ENCODE measurements at regions not wholly inside any gene's neighbourhood (a gene's known extent, or its start where the extent isn't known, plus 50 kb on each side); places are given as distances from the start of the nearest gene placed in this dataset.

GRCh38 chr9:14529054-14529453, 164.2 kb downstream of the ZDHHC21 start:
- no peaks in the 10 kb centered on the region for H3K9me3 ChIP-seq (ENCODE audit: low read depth, low read length, poor library complexity, severe bottlenecking)
- CTCF ChIA-PET = no interaction called here
- H3K4me1 ChIP-seq (ENCODE audit: insufficient read depth, low read length, poor library complexity, severe bottlenecking) = no peaks in the 10 kb centered on the region
- H3K36me3 ChIP-seq (ENCODE audit: insufficient read depth, low read length, poor library complexity, severe bottlenecking) = no peaks in the 10 kb centered on the region
- POLR2A ChIA-PET (ENCODE audit: low non-redundant PET) = no interaction called here
- intact Hi-C loops (cut with micrococcal nuclease; ENCODE audit: unreplicated experiment) = no loop called here
- no TSS peak for BruUV-seq (replicated peaks)
- no peak overlapping the region for H3K27ac ChIP-seq (ENCODE audit: low read depth, low read length, poor library complexity, severe bottlenecking)
- no peaks in the 10 kb centered on the region for H3K27me3 ChIP-seq (replicated peaks; ENCODE audit: insufficient read depth, low read depth, low read length, poor library complexity)
- H3K4me3 ChIP-seq (ENCODE audit: low read depth, low read length, poor library complexity, severe bottlenecking) = no peak overlapping the region
- peak; percentile 42 for DNase-seq (ENCODE audit: low spot score)
- TF ChIP-seq CTCF (conservative IDR thresholded peaks at IDR 0.05; ENCODE audit: low read depth, low read length) (no peak), EZH2 (IDR thresholded peaks at IDR 0.05; ENCODE audit: borderline replicate concordance, low read depth, low read length, poor library complexity, severe bottlenecking) (no peak)

- no peaks in the 10 kb centered on the region for H3K9me3 ChIP-seq (ENCODE audit: low read depth, low read length, poor library complexity, severe bottlenecking)
- no peaks in the 10 kb centered on the region for H3K36me3 ChIP-seq (ENCODE audit: insufficient read depth, low read length, poor library complexity, severe bottlenecking)
- H3K4me3 ChIP-seq (ENCODE audit: low read depth, low read length, poor library complexity, severe bottlenecking) = no peak overlapping the region
- TF ChIP-seq EZH2 (IDR thresholded peaks at IDR 0.05; ENCODE audit: borderline replicate concordance, low read depth, low read length, poor library complexity, severe bottlenecking) = no peak
- no peak for TF ChIP-seq CTCF (conservative IDR thresholded peaks at IDR 0.05; ENCODE audit: low read depth, low read length)
- ChIA-PET CTCF (no interaction called here), POLR2A (ENCODE audit: low non-redundant PET) (no interaction called here)
- no peaks in the 10 kb centered on the region for H3K27me3 ChIP-seq (replicated peaks; ENCODE audit: insufficient read depth, low read depth, low read length, poor library complexity)
- no TSS peak for BruUV-seq (replicated peaks)
- no peaks in the 10 kb centered on the region for H3K4me1 ChIP-seq (ENCODE audit: insufficient read depth, low read length, poor library complexity, severe bottlenecking)
- H3K27ac ChIP-seq (ENCODE audit: low read depth, low read length, poor library complexity, severe bottlenecking) = no peak overlapping the region
- intact Hi-C loops (cut with micrococcal nuclease; ENCODE audit: unreplicated experiment) = no loop called here
- DNase-seq (ENCODE audit: low spot score) = no peak
Observed at GRCh38 chr9:14526504-14526903, 166.7 kb downstream of the ZDHHC21 start.

- intact Hi-C loops (cut with micrococcal nuclease; ENCODE audit: unreplicated experiment) = no loop called here
- Histone ChIP-seq H3K36me3 (ENCODE audit: insufficient read depth, low read length, poor library complexity, severe bottlenecking) (no peaks in the 10 kb centered on the region), H3K9me3 (ENCODE audit: low read depth, low read length, poor library complexity, severe bottlenecking) (no peaks in the 10 kb centered on the region), H3K27ac (ENCODE audit: low read depth, low read length, poor library complexity, severe bottlenecking) (no peak overlapping the region), H3K27me3 (replicated peaks; ENCODE audit: insufficient read depth, low read depth, low read length, poor library complexity) (no peaks in the 10 kb centered on the region), H3K4me3 (ENCODE audit: low read depth, low read length, poor library complexity, severe bottlenecking) (no peak overlapping the region), H3K4me1 (ENCODE audit: insufficient read depth, low read length, poor library complexity, severe bottlenecking) (no peaks in the 10 kb centered on the region)
- DNase-seq (ENCODE audit: low spot score) = no peak
- ChIA-PET CTCF (no interaction called here), POLR2A (ENCODE audit: low non-redundant PET) (no interaction called here)
- BruUV-seq (replicated peaks) = no TSS peak
- no peak for TF ChIP-seq EZH2 (IDR thresholded peaks at IDR 0.05; ENCODE audit: borderline replicate concordance, low read depth, low read length, poor library complexity, severe bottlenecking)
Observed at GRCh38 chr9:14525856-14526255, 167.4 kb downstream of the ZDHHC21 start.

GRCh38 chr9:14524873-14525515, 168.2 kb downstream of the ZDHHC21 start:
- no peaks in the 10 kb centered on the region for H3K4me1 ChIP-seq (ENCODE audit: insufficient read depth, low read length, poor library complexity, severe bottlenecking)
- H3K27ac ChIP-seq (ENCODE audit: low read depth, low read length, poor library complexity, severe bottlenecking) = no peak overlapping the region
- no peak for TF ChIP-seq EZH2 (IDR thresholded peaks at IDR 0.05; ENCODE audit: borderline replicate concordance, low read depth, low read length, poor library complexity, severe bottlenecking)
- no peak for TF ChIP-seq CTCF (conservative IDR thresholded peaks at IDR 0.05; ENCODE audit: low read depth, low read length)
- ChIA-PET CTCF (interaction anchor here (0.6 kb wide), 1 partner anchor 1805 kb away, joined by 7 read pairs; no protein-coding TSS in a partner anchor), POLR2A (ENCODE audit: low non-redundant PET) (no interaction called here)
- H3K4me3 ChIP-seq (ENCODE audit: low read depth, low read length, poor library complexity, severe bottlenecking) = no peak overlapping the region
- no peaks in the 10 kb centered on the region for H3K27me3 ChIP-seq (replicated peaks; ENCODE audit: insufficient read depth, low read depth, low read length, poor library complexity)
- no peak for DNase-seq (ENCODE audit: low spot score)
- no peaks in the 10 kb centered on the region for H3K9me3 ChIP-seq (ENCODE audit: low read depth, low read length, poor library complexity, severe bottlenecking)
- no peaks in the 10 kb centered on the region for H3K36me3 ChIP-seq (ENCODE audit: insufficient read depth, low read length, poor library complexity, severe bottlenecking)
- intact Hi-C loops (cut with micrococcal nuclease; ENCODE audit: unreplicated experiment) = no loop called here
- no TSS peak for BruUV-seq (replicated peaks)
